ENCODE measurements at regions not wholly inside any gene's neighbourhood (a gene's known extent, or its start where the extent isn't known, plus 50 kb on each side); places are given as distances from the start of the nearest gene placed in this dataset.
A peak's percentile ranks its signal among the peaks of the same experiment; 100 is the strongest.

- DNase-seq (ENCODE audit: low read depth), result peak; percentile 72
- TF ChIP-seq CTCF (IDR thresholded peaks at IDR 0.05; ENCODE audit: insufficient read depth, low read depth, low read length, missing control alignments), result no peak
- H3K4me3 ChIP-seq (ENCODE audit: low read length), result no peak overlapping the region
These were observed 309.3 kb downstream of the PRL start for GRCh38 chr6:21987501-21987957.

DNA sequence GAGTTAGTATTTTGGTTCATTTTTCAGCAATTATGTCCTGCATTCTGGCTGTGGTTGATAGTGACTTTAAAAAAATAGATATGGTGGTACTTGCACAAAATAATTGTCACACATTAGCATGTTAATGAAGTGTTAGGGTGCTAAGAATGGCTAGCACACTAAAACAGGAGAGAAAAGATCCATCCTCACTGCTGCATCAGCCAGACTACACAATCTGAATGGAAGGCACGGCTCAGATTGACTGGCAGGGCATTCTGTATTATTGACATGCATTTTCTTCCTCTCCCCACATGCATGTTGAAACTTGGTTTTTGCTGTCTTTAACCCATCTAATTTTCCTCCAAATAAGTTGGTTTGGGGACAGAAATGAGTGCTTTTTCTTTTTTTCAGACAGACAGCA lies 306.3 kb downstream of the PRL start:
- H3K4me3 ChIP-seq (ENCODE audit: low read length), result no peak overlapping the region
- no peak for TF ChIP-seq CTCF (IDR thresholded peaks at IDR 0.05; ENCODE audit: insufficient read depth, low read depth, low read length, missing control alignments)
- DNase-seq (ENCODE audit: low read depth), result no peak

DNA sequence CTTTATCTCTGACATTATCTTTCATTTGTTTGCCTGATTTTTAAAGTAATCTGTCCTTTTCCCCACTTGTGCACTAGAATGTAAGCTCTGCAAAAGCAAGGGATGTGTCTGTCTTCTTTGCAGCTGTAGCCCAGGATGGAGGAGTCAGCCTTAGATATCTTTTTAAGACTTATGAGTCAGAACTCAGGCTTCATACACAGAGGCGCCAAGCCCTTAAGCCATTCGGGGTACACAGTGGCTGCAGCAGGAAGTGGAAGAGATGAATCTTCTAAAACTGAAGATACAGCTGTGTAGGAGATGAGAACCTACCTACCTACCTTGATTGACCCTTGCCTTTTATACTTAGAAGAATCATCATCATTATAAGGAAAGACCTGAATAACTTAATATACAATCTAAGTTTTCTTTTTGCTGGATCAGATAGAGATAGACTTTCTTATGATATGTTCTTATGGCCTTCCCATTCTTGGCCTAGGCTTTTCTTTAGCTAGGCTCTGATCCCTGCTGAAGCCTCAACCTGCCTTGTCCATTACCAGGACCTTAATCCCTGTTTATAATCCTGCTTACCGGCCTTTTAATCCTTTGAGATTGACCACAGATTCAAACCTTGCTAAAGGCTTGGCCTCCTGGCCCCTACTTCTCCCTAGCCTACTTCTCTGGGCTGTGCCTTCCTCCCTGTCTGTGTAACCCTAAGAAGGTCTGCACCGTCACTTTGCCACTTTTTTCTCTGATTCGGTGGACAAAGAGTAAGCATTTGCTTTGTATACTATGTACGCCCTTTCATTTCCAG lies 304.5 kb downstream of the PRL start:
- no peak overlapping the region for H3K4me3 ChIP-seq (ENCODE audit: low read length)
- no peak for TF ChIP-seq CTCF (IDR thresholded peaks at IDR 0.05; ENCODE audit: insufficient read depth, low read depth, low read length, missing control alignments)
- DNase-seq (ENCODE audit: low read depth), result peak; percentile 65

DNA sequence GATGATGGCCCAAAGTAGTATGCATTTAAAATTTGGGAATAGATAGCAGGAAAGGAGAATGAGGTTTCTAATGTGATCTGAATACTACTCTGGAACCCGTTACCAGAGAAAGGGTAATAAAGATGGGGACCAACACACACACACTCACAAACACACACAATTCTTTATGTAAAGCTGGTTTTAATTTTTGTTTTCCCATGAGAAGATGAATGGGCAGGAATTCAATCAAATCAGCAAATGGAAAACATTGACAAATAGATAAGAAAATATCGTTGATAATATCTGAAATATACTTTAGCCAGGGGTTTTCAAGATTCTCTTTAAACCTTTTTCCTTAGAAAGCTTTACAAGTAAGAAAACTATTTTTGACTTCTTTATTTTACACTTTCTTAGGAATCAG lies 303.0 kb downstream of the PRL start:
- no peak for TF ChIP-seq CTCF (IDR thresholded peaks at IDR 0.05; ENCODE audit: insufficient read depth, low read depth, low read length, missing control alignments)
- no peak overlapping the region for H3K4me3 ChIP-seq (ENCODE audit: low read length)
- no peak for DNase-seq (ENCODE audit: low read depth)

DNA sequence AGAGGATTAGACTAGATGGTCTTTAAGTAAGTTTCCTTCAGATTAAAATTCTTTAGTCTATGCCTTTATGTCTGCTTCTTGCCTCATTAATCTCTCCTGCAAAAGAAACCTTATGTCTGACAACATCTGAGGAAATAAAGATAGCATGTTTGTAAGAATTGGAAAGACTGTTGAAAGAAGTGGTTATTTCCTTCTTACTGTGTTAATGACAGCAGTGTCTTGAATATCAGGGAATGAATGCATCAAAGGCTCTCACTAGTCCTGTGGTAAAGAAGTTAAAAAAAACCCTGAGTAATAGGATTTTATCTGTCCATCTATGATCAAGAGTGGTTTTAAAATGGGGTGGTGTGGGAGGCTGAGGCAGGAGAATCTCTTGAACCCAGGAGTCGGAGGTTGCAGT lies 302.0 kb downstream of the PRL start:
- DNase-seq (ENCODE audit: low read depth), result no peak
- no peak overlapping the region for H3K4me3 ChIP-seq (ENCODE audit: low read length)
- no peak for TF ChIP-seq CTCF (IDR thresholded peaks at IDR 0.05; ENCODE audit: insufficient read depth, low read depth, low read length, missing control alignments)

DNA sequence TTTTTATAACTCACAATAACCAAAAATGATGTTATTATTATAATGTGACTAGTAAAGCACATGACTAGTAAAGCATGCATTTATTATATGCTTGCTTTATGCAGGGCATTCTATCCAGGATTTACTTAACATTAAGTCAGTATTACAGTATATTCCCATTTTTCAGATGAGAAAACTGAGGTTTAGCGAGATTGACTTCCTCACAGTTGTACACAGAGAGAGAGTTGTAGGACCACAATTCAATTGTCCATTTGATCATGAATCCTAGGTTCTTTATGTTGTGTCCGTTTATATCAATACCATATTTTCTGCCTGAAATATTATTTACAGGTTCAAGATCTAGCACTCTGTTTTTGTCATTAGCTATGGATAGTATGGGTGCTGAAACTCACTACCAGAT lies 301.5 kb downstream of the PRL start:
- no peak for DNase-seq (ENCODE audit: low read depth)
- no peak for TF ChIP-seq CTCF (IDR thresholded peaks at IDR 0.05; ENCODE audit: insufficient read depth, low read depth, low read length, missing control alignments)
- H3K4me3 ChIP-seq (ENCODE audit: low read length), result no peak overlapping the region
